ENCODE measurements at regions not wholly inside any gene's neighbourhood (a gene's known extent, or its start where the extent isn't known, plus 50 kb on each side); places are given as distances from the start of the nearest gene placed in this dataset.

- TF ChIP-seq, protein P1, sequence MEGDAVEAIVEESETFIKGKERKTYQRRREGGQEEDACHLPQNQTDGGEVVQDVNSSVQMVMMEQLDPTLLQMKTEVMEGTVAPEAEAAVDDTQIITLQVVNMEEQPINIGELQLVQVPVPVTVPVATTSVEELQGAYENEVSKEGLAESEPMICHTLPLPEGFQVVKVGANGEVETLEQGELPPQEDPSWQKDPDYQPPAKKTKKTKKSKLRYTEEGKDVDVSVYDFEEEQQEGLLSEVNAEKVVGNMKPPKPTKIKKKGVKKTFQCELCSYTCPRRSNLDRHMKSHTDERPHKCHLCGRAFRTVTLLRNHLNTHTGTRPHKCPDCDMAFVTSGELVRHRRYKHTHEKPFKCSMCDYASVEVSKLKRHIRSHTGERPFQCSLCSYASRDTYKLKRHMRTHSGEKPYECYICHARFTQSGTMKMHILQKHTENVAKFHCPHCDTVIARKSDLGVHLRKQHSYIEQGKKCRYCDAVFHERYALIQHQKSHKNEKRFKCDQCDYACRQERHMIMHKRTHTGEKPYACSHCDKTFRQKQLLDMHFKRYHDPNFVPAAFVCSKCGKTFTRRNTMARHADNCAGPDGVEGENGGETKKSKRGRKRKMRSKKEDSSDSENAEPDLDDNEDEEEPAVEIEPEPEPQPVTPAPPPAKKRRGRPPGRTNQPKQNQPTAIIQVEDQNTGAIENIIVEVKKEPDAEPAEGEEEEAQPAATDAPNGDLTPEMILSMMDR (IDR thresholded peaks at IDR 0.05; ENCODE audit: extremely low read depth, insufficient read depth, missing control alignments): no peak
- in situ Hi-C loops (cut with MboI; ENCODE audit: low pct_unique_long_range_greater_than_20kb, low sequenced_read_pairs, unreplicated experiment): no loop called here
- DNase-seq (ENCODE audit: low spot score): no peak
Observed at GRCh38 chr4:153074486-153074885, 129.8 kb upstream of the TRIM2 start.

- no peak for DNase-seq (ENCODE audit: low spot score)
- in situ Hi-C loops (cut with MboI; ENCODE audit: low pct_unique_long_range_greater_than_20kb, low sequenced_read_pairs, unreplicated experiment): loop anchor here (25.0 kb wide), 1 partner anchor 238 kb away; no protein-coding TSS in a partner anchor
- TF ChIP-seq, protein P1 (IDR thresholded peaks at IDR 0.05; ENCODE audit: extremely low read depth, insufficient read depth, missing control alignments): no peak
Observed at GRCh38 chr4:153074936-153075630, 129.2 kb upstream of the TRIM2 start.

DNA sequence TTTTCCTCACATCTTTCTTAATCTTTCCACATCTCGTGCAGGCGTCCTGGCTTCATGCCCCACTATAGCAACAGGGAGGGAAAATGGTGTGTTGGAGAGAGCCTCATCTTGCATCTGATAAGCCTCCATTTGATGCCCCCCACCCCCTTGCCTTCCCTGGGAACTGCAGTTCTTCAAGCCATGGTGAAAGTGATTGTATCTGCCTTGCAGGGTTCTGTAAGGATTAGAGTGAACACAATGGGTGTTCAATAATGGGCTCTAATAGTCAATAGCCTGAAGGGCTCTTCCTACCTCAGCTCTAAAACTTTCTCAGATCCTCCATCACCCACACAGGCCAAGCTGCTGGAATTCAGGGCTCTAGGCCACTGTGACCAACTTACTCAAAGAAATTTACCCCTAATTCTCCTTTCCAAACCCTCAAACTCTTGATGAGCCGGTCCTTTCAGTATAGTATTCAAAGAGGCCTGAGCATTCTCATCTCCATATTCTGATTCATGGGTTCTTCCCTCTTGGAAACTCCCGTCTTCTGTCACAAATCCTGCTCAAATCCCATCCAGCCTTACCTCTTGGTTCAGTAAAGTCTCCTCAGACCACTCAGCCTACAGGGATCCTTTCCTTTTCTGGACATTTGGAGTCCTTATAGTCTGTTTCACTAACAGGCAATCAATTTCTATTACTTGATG, 128.3 kb upstream of the TRIM2 start:
- no peak for DNase-seq (ENCODE audit: low spot score)
- in situ Hi-C loops (cut with MboI; ENCODE audit: low pct_unique_long_range_greater_than_20kb, low sequenced_read_pairs, unreplicated experiment): loop anchor here (25.0 kb wide), 1 partner anchor 239 kb away; no protein-coding TSS in a partner anchor
- TF ChIP-seq, protein P1 (IDR thresholded peaks at IDR 0.05; ENCODE audit: extremely low read depth, insufficient read depth, missing control alignments): no peak

- TF ChIP-seq, protein P1 (IDR thresholded peaks at IDR 0.05; ENCODE audit: extremely low read depth, insufficient read depth, missing control alignments): no peak
- in situ Hi-C loops (cut with MboI; ENCODE audit: low pct_unique_long_range_greater_than_20kb, low sequenced_read_pairs, unreplicated experiment): loop anchor here (25.0 kb wide), 1 partner anchor 240 kb away; no protein-coding TSS in a partner anchor
- DNase-seq (ENCODE audit: low spot score): no peak
Observed at GRCh38 chr4:153076861-153077260, 127.4 kb upstream of the TRIM2 start.

- TF ChIP-seq, protein P1 (IDR thresholded peaks at IDR 0.05; ENCODE audit: extremely low read depth, insufficient read depth, missing control alignments): no peak
- no peak for DNase-seq (ENCODE audit: low spot score)
- in situ Hi-C loops (cut with MboI; ENCODE audit: low pct_unique_long_range_greater_than_20kb, low sequenced_read_pairs, unreplicated experiment): loop anchor here (25.0 kb wide), 1 partner anchor 243 kb away; no protein-coding TSS in a partner anchor
Observed at GRCh38 chr4:153079857-153080391, 124.3 kb upstream of the TRIM2 start.

DNA sequence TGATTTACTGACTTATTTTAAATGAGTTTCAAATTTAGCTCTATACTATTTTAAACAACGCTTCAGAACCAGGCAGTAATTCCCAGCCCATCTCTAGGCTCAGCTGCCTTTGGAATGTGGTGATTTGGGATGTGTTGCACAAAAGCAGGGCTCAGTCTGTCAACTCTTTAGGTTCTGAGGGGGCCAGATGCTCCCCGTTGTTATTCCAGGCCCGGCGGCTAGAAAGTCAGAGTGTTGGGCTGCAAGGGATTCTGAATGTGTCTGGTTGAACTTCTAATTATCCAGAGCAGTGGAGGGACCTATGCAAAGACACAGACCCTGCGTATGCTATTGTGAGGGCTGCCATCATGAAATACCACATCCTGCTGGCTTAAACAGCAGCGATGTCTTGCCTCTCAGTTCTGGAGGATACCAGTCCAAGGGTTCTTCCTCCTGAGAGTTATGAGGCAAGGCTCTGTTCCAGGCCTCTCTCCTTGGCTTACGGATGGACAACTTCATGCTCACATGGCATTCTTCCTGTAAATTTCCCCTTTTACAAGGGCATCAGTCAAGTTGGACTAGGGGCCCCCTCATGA, 123.2 kb upstream of the TRIM2 start:
- in situ Hi-C loops (cut with MboI; ENCODE audit: low pct_unique_long_range_greater_than_20kb, low sequenced_read_pairs, unreplicated experiment): loop anchor here (25.0 kb wide), 1 partner anchor 244 kb away; no protein-coding TSS in a partner anchor
- TF ChIP-seq, protein P1 (IDR thresholded peaks at IDR 0.05; ENCODE audit: extremely low read depth, insufficient read depth, missing control alignments): no peak
- no peak for DNase-seq (ENCODE audit: low spot score)
